Umbilical cord (tissue), 1 donor: ENCODE measurements at regions not wholly inside any gene's neighbourhood (a gene's known extent, or its start where the extent isn't known, plus 50 kb on each side); places are given as distances from the start of the nearest gene placed in this dataset.
"Not testable (repeated sequence)": the region's sequence is repeated elsewhere in the genome, so short reads cannot be mapped to it uniquely, and the experiment has no call there.

Experiments
- DNase-seq: peaks from one replicate; pipeline ENCODE4 v3.0.0-alpha.2; 2015; ENCODE audit warnings: low spot score

DNA sequence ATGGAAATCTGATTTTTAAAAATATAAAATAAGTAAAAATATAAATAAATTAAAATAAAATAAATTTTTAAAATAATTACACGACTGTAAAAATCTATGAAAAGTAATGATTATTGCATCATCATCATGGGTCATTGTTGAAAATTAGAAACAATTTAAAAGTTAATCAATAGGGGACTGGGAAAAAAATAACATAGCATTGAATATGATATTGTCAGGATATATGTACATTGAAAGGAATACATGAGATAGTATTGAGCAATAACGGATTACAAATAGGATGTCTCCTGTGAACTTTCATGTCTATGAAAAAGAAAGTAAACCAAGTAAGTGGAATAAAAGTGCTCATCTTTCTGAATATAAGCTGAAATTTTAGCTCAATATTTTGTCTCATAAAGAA is 566.8 kb upstream of the HTR2C start:
- DNase-seq: no peak

- DNase-seq: no peak
Measured at GRCh38 chrX:114015966-114016365, 567.9 kb upstream of the HTR2C start.

GRCh38 chrX:114006664-114007063 is 577.2 kb upstream of the HTR2C start:
- no peak for DNase-seq

- no peak for DNase-seq
Measured at GRCh38 chrX:113996781-113997180, 587.1 kb upstream of the HTR2C start.

- not testable (repeated sequence) for DNase-seq
Measured at GRCh38 chrX:113991720-113992119, 592.2 kb upstream of the HTR2C start.

- DNase-seq: not testable (repeated sequence)
Measured at GRCh38 chrX:113990669-113991068, 593.2 kb upstream of the HTR2C start.

DNA sequence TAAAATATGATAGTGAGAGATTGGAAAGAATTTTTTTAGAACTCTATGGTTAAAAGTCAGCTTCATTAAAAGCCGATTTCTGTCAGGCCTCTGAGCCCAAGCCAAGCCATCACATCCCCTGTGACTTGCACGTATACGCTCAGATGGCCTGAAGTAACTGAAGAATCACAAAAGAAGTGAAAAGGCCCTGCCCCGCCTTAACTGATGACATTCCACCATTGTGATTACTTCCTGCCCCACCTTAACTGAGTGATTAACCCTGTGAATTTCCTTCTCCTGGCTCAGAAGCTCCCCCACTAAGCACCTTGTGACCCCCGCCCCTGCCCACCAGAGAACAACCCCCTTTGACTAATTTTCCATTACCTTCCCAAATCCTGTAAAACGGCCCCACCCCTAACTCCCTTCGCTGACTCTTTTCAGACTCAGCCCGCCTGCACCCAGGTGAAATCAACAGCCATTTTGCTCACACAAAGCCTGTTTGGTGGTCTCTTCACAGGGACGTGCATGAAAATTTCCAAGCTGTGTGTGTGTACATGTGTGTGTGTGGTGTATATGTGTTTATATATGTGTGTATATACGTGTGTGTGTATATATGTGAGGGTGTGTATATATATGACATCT is 595.5 kb upstream of the HTR2C start:
- DNase-seq: not testable (repeated sequence)

- no peak for DNase-seq
Measured at GRCh38 chrX:113986427-113986826, 597.5 kb upstream of the HTR2C start.

DNA sequence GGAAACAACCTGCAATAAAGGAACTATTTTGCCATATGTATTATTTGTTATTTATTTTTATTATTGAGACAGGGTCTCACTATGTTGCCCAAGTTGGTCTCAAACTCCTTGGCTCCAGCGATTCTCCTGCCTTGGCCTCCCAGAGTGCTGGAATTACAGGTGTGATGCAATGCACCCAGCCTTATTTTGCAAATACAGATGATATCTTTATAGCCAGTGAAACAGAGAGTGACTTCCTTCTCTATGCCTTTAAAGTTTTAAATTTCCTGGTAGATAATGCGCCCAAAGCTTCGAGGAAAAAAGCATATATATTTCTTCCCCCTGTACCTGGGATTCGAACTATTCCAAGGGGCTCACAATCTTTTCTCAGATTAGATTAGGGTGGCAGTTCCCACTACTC is 601.1 kb upstream of the HTR2C start:
- DNase-seq: no peak

DNA sequence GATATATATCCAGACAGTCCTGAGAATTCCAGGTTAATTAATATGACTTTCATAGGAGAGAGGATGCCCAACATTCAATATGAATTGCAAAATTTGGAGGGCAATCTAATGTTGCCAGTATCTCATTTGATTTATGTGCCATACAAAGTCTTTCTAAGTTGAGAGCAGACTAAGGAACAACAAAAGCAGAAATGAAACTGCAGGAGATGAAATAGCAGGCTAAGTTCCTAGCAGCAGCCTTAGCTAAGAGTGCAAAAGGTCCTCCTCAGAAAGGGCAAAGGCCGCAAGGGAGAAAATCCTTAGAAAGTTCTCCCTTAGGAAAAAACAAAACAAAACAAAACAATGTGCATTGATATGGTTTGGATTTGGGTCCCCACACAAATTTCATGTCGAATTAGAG is 602.9 kb upstream of the HTR2C start:
- no peak for DNase-seq

DNA sequence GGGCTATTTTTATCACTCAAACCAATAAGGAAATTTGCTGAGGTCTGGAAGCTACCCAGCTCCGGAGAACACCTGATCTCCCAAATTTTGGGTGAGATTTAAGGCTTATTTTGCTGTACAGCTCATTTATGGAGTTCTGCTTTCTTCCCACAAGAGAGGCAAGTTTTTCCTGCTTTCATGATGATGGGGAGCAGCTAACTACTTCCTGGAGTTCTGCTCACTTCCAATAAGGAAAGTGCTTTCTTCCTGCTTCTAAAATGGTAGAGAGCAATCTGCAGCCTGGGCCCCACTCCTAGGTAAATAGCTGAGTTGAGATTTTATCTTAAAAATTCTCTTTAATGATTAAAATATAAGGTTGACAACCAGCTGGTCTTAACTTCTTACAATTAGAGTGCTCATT is 606.0 kb upstream of the HTR2C start:
- DNase-seq: no peak

DNA sequence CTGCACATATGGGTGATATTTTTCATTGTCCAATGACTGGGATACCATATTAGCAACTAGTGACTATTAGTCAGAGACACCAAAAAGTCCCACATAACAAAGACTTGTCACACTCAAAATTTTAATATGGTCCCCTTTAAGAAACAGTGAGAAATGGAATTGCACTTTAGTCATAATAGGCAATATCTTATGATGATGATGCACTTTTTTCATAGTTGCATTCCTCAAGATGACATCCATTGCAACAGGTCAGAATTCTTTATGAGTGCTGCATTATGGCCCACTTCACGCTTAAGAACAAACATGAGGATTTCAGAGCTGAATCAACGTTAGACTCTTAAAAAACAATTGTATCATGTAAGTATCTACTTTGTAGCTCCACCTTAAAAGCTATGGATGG is 608.4 kb upstream of the HTR2C start:
- DNase-seq: no peak

DNA sequence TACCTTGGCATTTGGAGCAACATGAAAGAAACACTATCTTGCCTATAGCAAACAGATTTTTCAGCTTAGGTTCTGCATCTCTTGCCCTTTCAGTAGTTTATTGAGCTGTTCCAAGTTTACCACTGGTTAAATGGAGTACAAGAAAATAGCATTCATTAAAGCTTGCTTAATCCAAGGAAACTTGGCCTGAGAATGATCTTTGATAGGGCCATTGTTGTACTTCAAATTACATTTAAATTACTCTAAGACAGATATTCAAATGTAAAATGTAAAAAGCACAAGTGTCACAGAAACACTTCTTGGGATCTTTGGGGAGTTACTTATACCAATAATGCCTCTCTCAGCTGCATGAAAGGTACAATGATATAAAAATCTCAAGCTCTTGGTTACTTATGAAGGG is 609.0 kb upstream of the HTR2C start:
- DNase-seq: no peak

- no peak for DNase-seq
Measured at GRCh38 chrX:113973706-113974105, 610.2 kb upstream of the HTR2C start.

GRCh38 chrX:113966791-113967190 is 617.1 kb upstream of the HTR2C start:
- DNase-seq: no peak

DNA sequence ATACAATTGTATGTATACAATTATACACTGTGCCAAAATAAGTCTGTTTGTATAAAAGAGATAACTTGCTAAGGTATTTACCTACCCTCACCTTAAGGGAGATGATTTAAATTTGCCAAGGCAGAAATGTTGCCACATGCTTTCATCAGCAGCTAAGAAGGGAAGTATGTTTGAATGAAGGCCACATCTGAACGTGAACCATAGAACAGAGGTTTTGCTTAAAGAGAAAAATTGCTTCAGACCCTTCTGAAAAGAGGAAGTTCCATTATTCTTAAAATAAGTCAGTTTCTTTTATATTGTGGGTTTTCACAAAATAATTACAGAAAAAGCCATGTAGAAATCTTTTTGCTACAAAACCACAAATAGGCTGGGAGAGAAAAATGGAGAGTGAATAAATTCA is 621.5 kb upstream of the HTR2C start:
- no peak for DNase-seq

DNA sequence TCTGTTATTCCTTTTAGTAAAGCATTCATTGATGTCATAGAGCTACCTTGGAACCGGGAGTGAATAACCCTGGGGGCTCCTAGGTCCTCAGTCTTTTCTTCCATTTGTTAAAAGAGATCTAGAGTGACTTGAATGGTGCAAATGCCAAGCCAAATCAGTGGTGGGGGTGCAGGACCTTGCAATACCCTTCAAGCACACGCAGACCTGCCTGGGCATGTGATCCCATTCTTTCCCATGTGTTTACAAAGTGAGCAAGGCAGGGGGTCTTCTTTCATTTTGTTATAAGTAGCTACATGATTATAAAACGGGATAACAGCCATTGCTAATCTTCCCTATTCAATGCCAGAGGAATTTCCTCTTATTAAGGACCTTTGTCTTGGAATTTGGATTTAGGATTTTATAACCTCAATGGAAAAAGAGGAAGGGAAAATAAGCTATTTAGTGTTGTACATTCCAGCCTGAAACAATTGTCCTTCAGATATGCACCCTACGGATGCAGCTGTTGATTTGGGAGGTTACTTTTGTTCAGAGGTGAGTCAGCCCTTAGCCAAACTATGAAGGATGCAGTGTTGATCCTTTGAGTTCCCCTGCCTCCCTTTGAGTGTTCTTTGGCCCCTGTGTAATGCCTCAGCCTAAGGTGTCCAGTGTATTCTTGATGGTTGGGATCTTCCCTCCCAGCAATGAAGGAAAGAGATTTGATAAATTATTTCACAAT is 623.8 kb upstream of the HTR2C start:
- no peak for DNase-seq

DNA sequence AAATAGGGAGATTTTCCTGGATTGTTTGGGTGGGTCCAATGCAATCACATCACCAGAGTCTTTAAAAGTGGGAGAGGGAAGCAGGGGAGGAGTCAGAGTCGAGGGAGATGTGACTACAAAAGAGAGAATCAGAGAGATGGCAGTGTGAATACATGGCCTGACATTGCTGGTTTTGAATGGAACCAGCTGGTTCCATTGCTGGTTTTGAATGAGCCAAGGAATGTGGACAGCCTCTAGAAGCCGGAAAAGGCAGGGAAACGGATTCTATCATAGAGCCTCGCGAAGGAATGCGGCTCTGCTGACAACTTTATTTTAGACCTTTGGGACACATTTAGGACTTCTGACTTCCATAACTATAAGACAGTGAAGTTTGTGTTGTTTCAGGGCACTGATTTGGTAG is 627.0 kb upstream of the HTR2C start:
- DNase-seq: no peak

DNA sequence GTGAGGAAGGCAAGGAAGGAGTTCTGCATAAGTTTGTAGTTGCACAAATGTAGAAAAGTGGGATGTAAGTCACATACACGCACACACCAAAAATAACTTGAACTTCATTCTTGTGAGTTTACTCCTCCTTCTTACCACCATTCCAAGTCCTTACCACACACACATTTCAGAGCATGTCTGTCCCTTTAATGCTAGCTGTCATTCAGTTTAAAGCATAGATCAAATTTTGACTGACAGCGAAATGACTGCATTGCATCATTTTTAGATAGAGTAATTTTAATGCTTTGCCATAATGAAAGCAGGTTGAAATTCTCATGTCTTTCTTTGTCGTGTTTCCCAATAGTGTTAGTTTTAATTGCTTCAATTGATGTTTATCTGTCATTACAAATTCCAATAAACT is 629.6 kb upstream of the HTR2C start:
- no peak for DNase-seq

DNA sequence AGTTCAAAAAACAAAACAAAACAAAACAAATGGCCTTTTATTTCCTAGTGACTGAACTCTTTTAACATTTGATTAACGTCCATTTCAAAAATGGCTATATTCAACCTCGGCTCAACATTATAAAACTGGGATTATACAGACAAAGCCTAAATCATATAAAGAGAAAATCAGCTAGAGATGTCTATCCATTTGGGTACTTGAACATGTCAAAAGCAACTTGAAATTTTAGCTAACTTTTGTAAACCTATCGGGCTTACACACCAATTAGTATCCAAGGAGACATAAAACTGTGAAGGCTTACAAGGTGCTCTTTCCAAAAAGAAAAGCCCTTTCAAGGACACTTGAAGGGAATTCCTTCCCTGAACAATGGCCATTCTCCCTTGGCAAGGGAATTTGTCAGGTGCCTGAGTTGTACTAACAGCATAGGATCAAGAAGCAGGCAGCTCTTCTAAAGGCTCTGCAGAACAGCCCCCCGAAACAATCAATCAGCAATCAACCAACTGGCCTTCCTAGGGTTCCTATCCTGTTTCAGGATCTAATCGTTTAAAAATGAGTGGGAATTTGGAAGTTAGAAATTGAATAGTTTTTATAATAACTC is 633.7 kb upstream of the HTR2C start:
- DNase-seq: no peak

GRCh38 chrX:113947548-113947947 is 636.3 kb upstream of the HTR2C start:
- DNase-seq: no peak

DNA sequence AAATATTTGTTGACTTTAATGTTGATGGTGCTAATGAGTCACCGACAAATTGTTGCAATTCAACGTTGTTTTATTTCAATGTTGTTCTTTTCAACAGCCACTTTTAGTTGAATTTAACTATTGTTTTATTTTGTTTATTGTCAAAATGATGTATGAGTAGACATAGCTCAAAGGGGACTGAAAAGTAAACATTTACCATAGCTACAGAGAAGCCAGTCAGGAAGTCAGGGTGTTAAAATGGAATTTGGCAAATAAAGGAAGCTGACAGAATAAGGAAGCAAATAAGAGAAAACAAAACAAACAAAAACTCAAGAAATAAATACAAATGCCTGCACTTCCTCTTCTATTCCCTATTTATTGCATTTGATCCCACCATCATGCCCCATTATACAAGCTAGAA is 648.4 kb upstream of the HTR2C start:
- no peak for DNase-seq

DNA sequence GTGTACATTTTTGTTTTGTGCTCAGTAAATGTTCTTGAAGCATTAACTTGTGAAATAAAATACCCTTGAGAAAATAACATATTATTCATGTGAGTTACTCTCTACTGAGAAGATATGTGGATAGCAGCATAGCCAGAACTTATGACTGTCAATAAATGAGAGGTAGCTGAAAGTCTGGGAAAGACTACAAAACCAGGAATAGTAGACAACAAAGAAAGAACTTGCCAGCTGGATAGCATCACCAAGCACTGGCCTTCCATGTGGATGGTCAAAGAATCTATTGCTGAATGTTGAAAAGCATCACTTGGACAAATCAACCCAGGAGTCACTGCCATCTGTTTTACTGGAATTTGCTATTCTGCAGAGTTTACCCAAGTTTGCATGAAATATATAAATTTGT is 650.0 kb upstream of the HTR2C start:
- DNase-seq: no peak
